ENCODE measurements at regions not wholly inside any gene's neighbourhood (a gene's known extent, or its start where the extent isn't known, plus 50 kb on each side); places are given as distances from the start of the nearest gene placed in this dataset.

- H3K27me3 ChIP-seq (ENCODE audit: control insufficient read depth, insufficient read depth, low read length): no peaks in the 10 kb centered on the region
- H3K36me3 ChIP-seq (ENCODE audit: control insufficient read depth, insufficient read depth, low read length): no peaks in the 10 kb centered on the region
- no peak for DNase-seq (ENCODE audit: low read depth)
- no peak for TF ChIP-seq CTCF (IDR thresholded peaks at IDR 0.05; ENCODE audit: insufficient read depth, low read length, poor library complexity, severe bottlenecking)
- H3K4me3 ChIP-seq (ENCODE audit: low read depth, low read length): no peak overlapping the region
Observed at GRCh38 chr12:47548401-47548800, 157.4 kb downstream of the RPAP3 start.

DNA sequence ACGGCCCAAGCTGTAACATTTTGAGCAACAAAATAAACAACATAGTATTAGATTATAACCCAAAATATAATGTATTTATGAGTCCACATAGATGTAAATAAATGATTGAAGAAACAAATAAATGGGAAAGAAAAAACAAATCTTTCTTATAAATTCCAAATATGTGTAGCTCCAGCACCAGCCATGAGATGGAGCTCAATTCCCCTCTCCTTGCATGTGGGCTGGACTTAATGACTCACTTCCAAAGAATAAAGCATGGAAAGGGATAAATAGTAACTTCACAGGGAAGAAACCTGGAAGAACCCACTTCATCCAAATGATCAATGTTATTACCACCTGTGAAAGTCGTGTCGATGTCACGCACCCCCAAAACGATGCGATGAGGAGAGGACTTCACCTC is 158.8 kb downstream of the RPAP3 start:
- H3K36me3 ChIP-seq (ENCODE audit: control insufficient read depth, insufficient read depth, low read length): no peaks in the 10 kb centered on the region
- peak; percentile 9 for DNase-seq (ENCODE audit: low read depth)
- TF ChIP-seq CTCF (IDR thresholded peaks at IDR 0.05; ENCODE audit: insufficient read depth, low read length, poor library complexity, severe bottlenecking): peak; percentile 42
- H3K4me3 ChIP-seq (ENCODE audit: low read depth, low read length): no peak overlapping the region
- no peaks in the 10 kb centered on the region for H3K27me3 ChIP-seq (ENCODE audit: control insufficient read depth, insufficient read depth, low read length)

GRCh38 chr12:47545938-47546609 is 159.8 kb downstream of the RPAP3 start:
- H3K4me3 ChIP-seq (ENCODE audit: low read depth, low read length): no peak overlapping the region
- no peaks in the 10 kb centered on the region for H3K36me3 ChIP-seq (ENCODE audit: control insufficient read depth, insufficient read depth, low read length)
- no peak for DNase-seq (ENCODE audit: low read depth)
- H3K27me3 ChIP-seq (ENCODE audit: control insufficient read depth, insufficient read depth, low read length): no peaks in the 10 kb centered on the region
- TF ChIP-seq CTCF (IDR thresholded peaks at IDR 0.05; ENCODE audit: insufficient read depth, low read length, poor library complexity, severe bottlenecking): no peak

DNA sequence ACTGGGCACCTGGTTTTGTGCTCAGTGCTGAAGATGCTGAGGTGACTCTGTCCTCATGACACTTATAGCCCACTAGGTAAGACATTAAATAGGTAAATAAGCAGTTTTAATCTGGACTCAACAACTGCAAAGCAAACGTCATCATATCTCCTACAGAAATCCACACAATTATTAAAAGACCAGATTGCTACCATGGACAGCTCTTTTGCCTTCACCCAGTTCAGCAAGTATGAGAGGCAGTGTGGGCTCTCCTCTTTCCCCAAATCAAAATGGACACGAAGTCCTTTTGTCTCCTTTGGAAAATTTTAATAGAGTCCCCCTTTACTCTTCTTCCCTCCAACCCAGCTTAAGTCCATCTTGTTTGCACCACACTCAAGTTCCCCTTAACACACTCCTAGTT is 171.1 kb downstream of the RPAP3 start:
- DNase-seq (ENCODE audit: low read depth): no peak
- TF ChIP-seq CTCF (IDR thresholded peaks at IDR 0.05; ENCODE audit: insufficient read depth, low read length, poor library complexity, severe bottlenecking): no peak
- Histone ChIP-seq H3K4me3 (ENCODE audit: low read depth, low read length) (no peak overlapping the region), H3K27me3 (ENCODE audit: control insufficient read depth, insufficient read depth, low read length) (no peaks in the 10 kb centered on the region), H3K36me3 (ENCODE audit: control insufficient read depth, insufficient read depth, low read length) (no peaks in the 10 kb centered on the region)

DNA sequence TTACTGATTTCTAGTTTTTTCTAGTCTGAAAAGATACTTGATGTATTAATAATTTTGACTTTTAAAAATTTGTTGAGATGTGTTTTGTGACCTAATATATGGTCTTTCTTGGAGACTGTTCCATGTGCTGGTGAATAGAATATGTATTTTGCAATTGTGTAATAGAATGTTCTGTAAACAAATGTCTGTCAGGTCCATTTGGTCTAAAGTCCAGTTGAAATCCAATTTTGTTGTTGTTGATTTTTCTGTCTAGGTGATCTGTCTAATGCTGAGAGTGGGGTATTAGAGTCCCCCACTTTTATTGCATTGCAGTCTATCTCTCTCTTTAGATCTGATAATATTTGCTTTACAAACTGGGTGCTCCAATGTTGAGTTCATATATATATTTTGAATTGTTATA is 175.8 kb downstream of the RPAP3 start:
- no peak for TF ChIP-seq CTCF (IDR thresholded peaks at IDR 0.05; ENCODE audit: insufficient read depth, low read length, poor library complexity, severe bottlenecking)
- Histone ChIP-seq H3K4me3 (ENCODE audit: low read depth, low read length) (no peak overlapping the region), H3K27me3 (ENCODE audit: control insufficient read depth, insufficient read depth, low read length) (no peaks in the 10 kb centered on the region), H3K36me3 (ENCODE audit: control insufficient read depth, insufficient read depth, low read length) (no peaks in the 10 kb centered on the region)
- no peak for DNase-seq (ENCODE audit: low read depth)

DNA sequence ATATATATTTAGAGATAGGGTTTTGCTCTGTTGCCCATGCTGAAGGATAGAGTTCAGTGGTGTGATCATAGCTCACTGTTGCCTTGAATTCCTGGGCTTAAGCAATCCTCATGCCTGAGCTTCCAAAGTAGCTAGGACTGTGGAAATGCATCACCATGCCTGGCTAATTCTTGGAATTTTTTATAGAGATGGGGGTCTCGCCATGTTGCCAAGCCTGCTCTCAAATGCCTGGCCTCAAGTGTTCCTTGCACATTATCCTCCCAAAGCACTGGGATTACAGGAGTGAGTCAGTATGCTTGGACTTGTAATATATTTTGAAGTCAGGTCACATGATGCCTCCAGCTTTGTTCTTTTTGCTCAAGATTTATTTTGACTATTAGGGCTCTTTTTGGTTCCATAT is 178.0 kb downstream of the RPAP3 start:
- no peaks in the 10 kb centered on the region for H3K27me3 ChIP-seq (ENCODE audit: control insufficient read depth, insufficient read depth, low read length)
- H3K36me3 ChIP-seq (ENCODE audit: control insufficient read depth, insufficient read depth, low read length): no peaks in the 10 kb centered on the region
- no peak for TF ChIP-seq CTCF (IDR thresholded peaks at IDR 0.05; ENCODE audit: insufficient read depth, low read length, poor library complexity, severe bottlenecking)
- no peak for DNase-seq (ENCODE audit: low read depth)
- no peak overlapping the region for H3K4me3 ChIP-seq (ENCODE audit: low read depth, low read length)
